Neural crest cell (in vitro differentiated cells): ENCODE measurements at regions not wholly inside any gene's neighbourhood (a gene's known extent, or its start where the extent isn't known, plus 50 kb on each side); places are given as distances from the start of the nearest gene placed in this dataset.

ENCODE experiments used
- DNase-seq: peaks from one replicate; pipeline ENCODE4 v3.0.0; 2021; ENCODE audit warnings: low read depth, mixed read lengths, low spot score
- H3K27ac Mint-ChIP-seq: one replicate; pipeline ENCODE4 v1.8.0; 2021; ENCODE audit warnings: mild to moderate bottlenecking, mixed read lengths; ENCODE audit not compliant: unreplicated experiment
- H3K27me3 Mint-ChIP-seq: 2 replicates; pipeline ENCODE4 v1.8.0; 2021; ENCODE audit warnings: low read depth, mild to moderate bottlenecking, mixed read lengths
- H3K36me3 Mint-ChIP-seq: 2 replicates; pipeline ENCODE4 v1.8.0; 2021; ENCODE audit warnings: low read depth, mild to moderate bottlenecking, mixed read lengths
- H3K4me1 Mint-ChIP-seq: 2 replicates; pipeline ENCODE4 v1.8.0; 2021; ENCODE audit warnings: mixed read lengths
- H3K4me3 Mint-ChIP-seq: one replicate; pipeline ENCODE4 v1.8.0; 2021; ENCODE audit warnings: mild to moderate bottlenecking, mixed read lengths
- H3K9me3 Mint-ChIP-seq: 2 replicates; pipeline ENCODE4 v1.8.0; 2021; ENCODE audit warnings: mixed read lengths
- TF ChIP-seq, protein P1 (sequence below): fragments of 200-600 bp; sonication (generic); conservative IDR thresholded peaks from 2 replicates; pipeline ENCODE4 v1.5.0; 2021; ENCODE audit warnings: antibody characterized with exemption, mild to moderate bottlenecking

DNA sequence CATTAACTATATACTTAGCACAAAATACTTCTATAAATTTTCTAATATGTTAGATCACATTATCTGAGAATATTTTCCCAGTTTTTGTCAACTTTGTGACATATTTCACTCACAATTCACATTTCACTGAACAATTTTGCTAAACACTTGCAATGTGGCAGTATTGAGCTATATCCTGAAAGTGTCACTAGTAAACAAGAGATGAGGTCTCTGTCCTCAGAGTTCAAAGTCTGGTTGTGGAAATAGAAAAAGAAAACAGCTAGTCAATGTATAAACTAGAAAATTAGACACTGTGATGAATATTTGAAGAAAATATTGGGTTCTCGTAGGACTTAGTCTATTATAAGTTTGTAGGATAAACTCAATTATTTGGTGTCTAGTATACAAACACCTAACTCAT is 87.4 kb upstream of the CHORDC1 start:
- no peak for DNase-seq
- H3K27ac Mint-ChIP-seq: no peak overlapping the region
- H3K27me3 Mint-ChIP-seq: no peaks in the 10 kb centered on the region
- H3K4me3 Mint-ChIP-seq: no peak overlapping the region
- no peaks in the 10 kb centered on the region for H3K36me3 Mint-ChIP-seq
- no peaks in the 10 kb centered on the region for H3K4me1 Mint-ChIP-seq
- no peaks in the 10 kb centered on the region for H3K9me3 Mint-ChIP-seq
- TF ChIP-seq, protein P1, sequence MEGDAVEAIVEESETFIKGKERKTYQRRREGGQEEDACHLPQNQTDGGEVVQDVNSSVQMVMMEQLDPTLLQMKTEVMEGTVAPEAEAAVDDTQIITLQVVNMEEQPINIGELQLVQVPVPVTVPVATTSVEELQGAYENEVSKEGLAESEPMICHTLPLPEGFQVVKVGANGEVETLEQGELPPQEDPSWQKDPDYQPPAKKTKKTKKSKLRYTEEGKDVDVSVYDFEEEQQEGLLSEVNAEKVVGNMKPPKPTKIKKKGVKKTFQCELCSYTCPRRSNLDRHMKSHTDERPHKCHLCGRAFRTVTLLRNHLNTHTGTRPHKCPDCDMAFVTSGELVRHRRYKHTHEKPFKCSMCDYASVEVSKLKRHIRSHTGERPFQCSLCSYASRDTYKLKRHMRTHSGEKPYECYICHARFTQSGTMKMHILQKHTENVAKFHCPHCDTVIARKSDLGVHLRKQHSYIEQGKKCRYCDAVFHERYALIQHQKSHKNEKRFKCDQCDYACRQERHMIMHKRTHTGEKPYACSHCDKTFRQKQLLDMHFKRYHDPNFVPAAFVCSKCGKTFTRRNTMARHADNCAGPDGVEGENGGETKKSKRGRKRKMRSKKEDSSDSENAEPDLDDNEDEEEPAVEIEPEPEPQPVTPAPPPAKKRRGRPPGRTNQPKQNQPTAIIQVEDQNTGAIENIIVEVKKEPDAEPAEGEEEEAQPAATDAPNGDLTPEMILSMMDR: no peak

DNA sequence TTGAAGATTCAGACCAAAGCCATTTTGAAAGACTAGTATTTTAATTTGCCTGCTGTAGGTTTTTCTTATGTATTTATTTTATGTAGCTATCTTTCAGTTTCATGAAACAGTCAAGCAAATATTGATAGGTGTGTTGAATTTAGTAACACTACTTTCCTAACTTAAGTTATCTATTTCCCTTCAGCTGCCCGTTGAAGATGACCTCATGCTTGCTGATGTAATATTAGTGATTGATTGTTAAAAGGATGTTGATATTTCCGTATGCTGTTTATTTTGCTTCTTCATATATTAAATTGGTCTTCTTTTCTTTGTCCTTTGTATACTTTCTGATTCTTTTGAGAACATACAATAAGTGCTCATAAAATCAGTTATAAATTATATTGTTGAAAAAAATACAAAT is 86.8 kb upstream of the CHORDC1 start:
- Mint-ChIP-seq H3K9me3 (no peaks in the 10 kb centered on the region), H3K4me1 (no peaks in the 10 kb centered on the region), H3K36me3 (no peaks in the 10 kb centered on the region), H3K27ac (no peak overlapping the region), H3K27me3 (no peaks in the 10 kb centered on the region), H3K4me3 (no peak overlapping the region)
- TF ChIP-seq, protein P1: no peak
- no peak for DNase-seq

DNA sequence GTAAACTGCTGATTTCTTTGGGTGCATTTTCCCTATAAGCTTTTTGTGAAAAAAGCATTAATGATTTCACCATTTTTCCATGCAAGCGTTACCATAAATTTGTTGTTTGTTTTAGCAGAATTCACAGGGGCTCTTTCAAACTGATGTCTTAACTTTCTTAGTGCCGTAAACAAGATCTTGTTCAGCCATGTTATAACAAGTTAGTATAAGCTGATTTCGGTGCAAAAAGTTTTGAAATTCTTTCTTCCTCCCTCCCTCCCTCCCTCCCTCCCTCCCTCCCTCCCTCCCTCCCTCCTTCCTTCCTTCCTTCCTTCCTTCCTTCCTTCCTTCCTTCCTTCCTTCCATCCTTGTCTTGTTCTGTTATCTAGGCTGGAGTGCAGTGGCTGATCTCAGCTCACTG is 71.7 kb upstream of the CHORDC1 start:
- TF ChIP-seq, protein P1: no peak
- no peak for DNase-seq
- Mint-ChIP-seq H3K4me1 (no peaks in the 10 kb centered on the region), H3K4me3 (no peak overlapping the region), H3K27ac (no peak overlapping the region), H3K9me3 (no peaks in the 10 kb centered on the region), H3K36me3 (no peaks in the 10 kb centered on the region), H3K27me3 (no peaks in the 10 kb centered on the region)

DNA sequence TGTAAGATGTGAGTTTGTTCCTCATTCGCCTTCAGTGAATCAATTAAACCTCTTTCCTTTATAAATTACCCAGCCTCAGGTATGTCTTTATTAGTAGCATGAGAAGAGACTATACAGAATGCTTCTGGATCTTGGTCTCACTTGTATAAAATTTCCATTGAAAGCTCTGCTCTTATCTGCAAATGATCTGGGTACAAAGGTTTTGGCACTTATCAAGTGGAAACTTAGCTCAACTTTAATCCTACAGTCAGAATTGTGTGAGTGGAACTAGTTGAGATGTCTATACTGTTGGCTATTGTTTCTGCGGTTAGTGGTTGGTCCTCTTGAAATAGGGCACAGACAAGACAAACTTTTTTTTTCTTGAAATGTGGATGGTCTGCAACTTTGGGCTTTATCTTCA is 71.2 kb upstream of the CHORDC1 start:
- no peak overlapping the region for H3K27ac Mint-ChIP-seq
- no peaks in the 10 kb centered on the region for H3K36me3 Mint-ChIP-seq
- H3K4me3 Mint-ChIP-seq: no peak overlapping the region
- TF ChIP-seq, protein P1: no peak
- H3K9me3 Mint-ChIP-seq: no peaks in the 10 kb centered on the region
- no peak for DNase-seq
- no peaks in the 10 kb centered on the region for H3K27me3 Mint-ChIP-seq
- no peaks in the 10 kb centered on the region for H3K4me1 Mint-ChIP-seq

DNA sequence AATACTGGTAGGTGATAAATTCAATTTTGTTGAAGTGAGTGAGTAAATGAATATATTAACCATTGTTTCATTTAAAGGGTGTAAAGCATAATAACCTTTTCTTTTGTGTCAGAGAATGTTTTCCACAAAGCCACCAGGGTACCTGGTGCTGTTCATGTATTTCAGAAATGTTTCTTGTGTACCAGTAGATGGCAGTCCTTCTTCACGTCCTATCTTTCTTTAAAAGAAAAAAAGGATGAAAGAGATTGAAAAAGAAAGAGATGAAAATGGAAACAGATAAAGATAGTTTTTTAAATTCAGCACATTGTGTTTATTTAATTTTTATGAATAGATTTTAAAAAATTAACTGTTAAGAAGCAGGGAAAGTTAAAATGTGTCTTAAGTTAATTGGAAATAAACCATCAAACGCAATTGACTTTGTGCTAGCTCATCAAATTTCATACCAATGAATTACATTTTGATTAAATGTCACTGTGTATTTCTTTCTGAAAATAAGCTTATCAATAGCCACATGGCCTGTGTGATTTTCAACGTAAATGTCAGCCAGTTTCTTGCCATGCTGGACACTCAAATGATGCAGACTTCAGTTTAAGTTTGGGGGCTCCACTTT is 65.5 kb upstream of the CHORDC1 start:
- Mint-ChIP-seq H3K27ac (no peak overlapping the region), H3K4me3 (no peak overlapping the region), H3K36me3 (no peaks in the 10 kb centered on the region), H3K27me3 (no peaks in the 10 kb centered on the region), H3K9me3 (no peaks in the 10 kb centered on the region), H3K4me1 (no peaks in the 10 kb centered on the region)
- TF ChIP-seq, protein P1: peak; percentile 82
- DNase-seq: no peak
